Naive thymus-derived CD8-positive, alpha-beta T cell (primary cell): ENCODE measurements at regions not wholly inside any gene's neighbourhood (a gene's known extent, or its start where the extent isn't known, plus 50 kb on each side); places are given as distances from the start of the nearest gene placed in this dataset.
"Not testable (repeated sequence)": the region's sequence is repeated elsewhere in the genome, so short reads cannot be mapped to it uniquely, and the experiment has no call there.

ENCODE experiments used
- ATAC-seq, 2 donors: fragments of 150-1000 bp; cut with Tn5 transposase in 1 of 2; sonication (Bioruptor Pico), chemical (Tn5 transposase) in 1 of 2; 1 replicate in 1 of 2; 2 replicates in 1 of 2; pipeline ENCODE4 v1.10.0; 2021; ENCODE audit warnings: mild to moderate bottlenecking in 2 of 2, moderate library complexity in 2 of 2
- POLR2A ChIA-PET: fragments of 350-600 bp; sonication (Branson Sonifier 250); formaldehyde crosslinking; loops from one replicate; lab custom pipeline; 2021; ENCODE audit warnings: antibody characterized with exemption; lab: Charles Lee
- DNase-seq, 10 donors: peaks; one replicate each; pipeline versions ENCODE4 v3.0.0 to v3.0.0-alpha.2; 2020 to 2022
- H3K27ac Mint-ChIP-seq, 10 donors: one replicate each; pipeline ENCODE4 v1.8.0; 2020 to 2022; ENCODE audit warnings: mild to moderate bottlenecking in 10 of 10, mixed read lengths in 10 of 10, moderate library complexity in 4 of 10, inconsistent platforms in 1 of 10
- H3K27me3 Mint-ChIP-seq, 5 donors: one replicate each; pipeline ENCODE4 v1.8.0; 2021 to 2022; ENCODE audit warnings: mixed read lengths in 5 of 5
- H3K36me3 Mint-ChIP-seq, 3 donors: one replicate each; pipeline ENCODE4 v1.8.0; 2020 to 2022; ENCODE audit warnings: mixed read lengths in 3 of 3, mild to moderate bottlenecking in 2 of 3, inconsistent platforms in 1 of 3
- H3K4me1 Mint-ChIP-seq, 4 donors: one replicate each; pipeline ENCODE4 v1.8.0; 2021 to 2022; ENCODE audit warnings: mixed read lengths in 4 of 4
- H3K4me3 Mint-ChIP-seq, 10 donors: one replicate each; pipeline ENCODE4 v1.8.0; 2020 to 2022; ENCODE audit warnings: mild to moderate bottlenecking in 10 of 10, mixed read lengths in 10 of 10, moderate library complexity in 6 of 10, inconsistent platforms in 1 of 10
- H3K9me3 Mint-ChIP-seq, 9 donors: one replicate each; pipeline ENCODE4 v1.8.0; 2020 to 2022; ENCODE audit warnings: mixed read lengths in 9 of 9, mild to moderate bottlenecking in 3 of 9, inconsistent platforms in 1 of 9, moderate library complexity in 1 of 9

DNA sequence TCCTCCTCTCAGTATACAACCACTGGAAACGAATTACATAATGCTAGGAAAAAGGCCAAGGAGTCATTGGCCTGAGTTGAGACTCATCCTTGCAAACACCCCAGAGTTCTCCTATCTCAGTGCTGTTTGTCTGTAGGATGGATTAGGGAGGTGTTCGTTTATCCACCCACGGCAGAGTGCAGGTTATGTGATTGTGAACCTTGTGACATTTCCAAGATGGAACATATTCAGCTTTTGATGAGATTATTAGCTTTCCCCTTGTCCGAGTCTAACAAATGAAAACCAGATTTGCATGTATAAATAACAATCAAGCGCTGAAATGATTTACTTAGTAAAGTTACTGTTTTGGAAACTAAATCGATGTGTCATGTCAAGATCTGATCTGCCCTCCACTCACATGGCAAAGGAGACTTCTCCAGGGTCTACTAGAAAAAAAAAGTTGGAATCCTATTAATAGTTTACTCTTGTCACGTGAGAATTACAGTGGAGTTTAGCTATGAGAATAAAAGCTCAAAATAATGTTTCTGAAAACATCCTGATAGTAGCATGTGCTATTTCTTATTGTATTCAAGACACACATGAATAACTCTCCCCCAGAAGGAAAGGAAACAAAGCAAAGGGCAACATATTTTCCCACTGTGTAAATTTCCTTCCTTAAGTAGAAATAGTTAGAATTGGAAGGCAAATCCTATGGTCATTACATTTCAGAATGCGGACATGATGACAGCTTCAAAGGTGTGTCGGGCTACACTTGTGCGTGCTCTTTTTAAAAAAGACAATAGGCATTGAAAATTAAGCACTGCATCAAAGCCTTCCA, 600.4 kb downstream of the EBF1 start:
- no peaks in the 10 kb centered on the region for H3K27me3 Mint-ChIP-seq
- no peaks in the 10 kb centered on the region for H3K4me1 Mint-ChIP-seq
- H3K36me3 Mint-ChIP-seq, result no peaks in the 10 kb centered on the region
- ATAC-seq (no peak), DNase-seq (no peak)
- H3K27ac Mint-ChIP-seq, result no peak overlapping the region
- no peak overlapping the region for H3K4me3 Mint-ChIP-seq
- POLR2A ChIA-PET, result no interaction called here
- peaks cover 0 to 4% (median 0%) of the 10 kb centered on the region in 9 donors for H3K9me3 Mint-ChIP-seq

DNA sequence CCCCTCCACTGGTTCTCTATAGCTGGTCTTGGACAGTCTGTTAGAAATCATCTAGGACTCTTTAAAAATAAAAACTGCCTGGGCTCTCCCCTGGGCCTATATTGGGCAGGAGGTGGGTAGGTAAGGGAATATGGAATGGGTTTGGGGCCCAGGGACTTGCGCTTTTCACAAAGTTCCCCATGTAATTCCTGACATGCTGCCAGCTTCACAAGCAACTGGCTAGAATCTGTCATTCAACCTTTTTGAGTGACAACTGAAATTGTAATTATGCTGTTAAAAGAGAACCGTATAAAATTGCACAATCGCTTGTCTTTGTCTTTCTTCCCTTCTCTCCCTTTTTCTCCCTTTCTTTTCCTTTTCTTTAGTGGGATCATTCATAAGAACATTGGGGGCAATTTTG, 603.1 kb downstream of the EBF1 start:
- Mint-ChIP-seq H3K27ac (no peak overlapping the region), H3K9me3 (no peaks in the 10 kb centered on the region), H3K4me1 (no peaks in the 10 kb centered on the region), H3K4me3 (no peak overlapping the region), H3K36me3 (no peaks in the 10 kb centered on the region), H3K27me3 (no peaks in the 10 kb centered on the region)
- POLR2A ChIA-PET, result no interaction called here
- no peak for ATAC-seq
- no peak for DNase-seq

DNA sequence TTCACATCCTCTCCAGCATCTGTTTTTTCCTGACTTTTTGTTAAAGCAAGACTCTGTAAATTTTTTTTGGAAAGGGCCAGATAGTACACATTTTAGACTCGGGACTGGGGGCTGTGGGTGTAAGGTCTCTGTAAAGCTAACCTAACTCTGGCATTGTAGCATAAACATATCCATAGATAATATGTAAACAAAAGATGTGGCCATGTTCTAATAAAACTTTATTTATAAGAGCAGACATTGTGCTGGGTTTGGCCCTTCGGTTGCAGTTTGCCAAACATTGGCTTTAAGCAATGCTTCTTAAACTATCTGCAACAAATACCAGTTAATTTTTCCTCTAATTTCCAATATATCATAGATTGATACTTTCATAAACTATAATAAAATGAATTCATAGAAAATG, 605.2 kb downstream of the EBF1 start:
- H3K27me3 Mint-ChIP-seq, result no peaks in the 10 kb centered on the region
- H3K9me3 Mint-ChIP-seq, result no peaks in the 10 kb centered on the region
- no peak overlapping the region for H3K4me3 Mint-ChIP-seq
- H3K4me1 Mint-ChIP-seq, result no peaks in the 10 kb centered on the region
- ATAC-seq (no peak), DNase-seq (no peak)
- no peak overlapping the region for H3K27ac Mint-ChIP-seq
- H3K36me3 Mint-ChIP-seq, result no peaks in the 10 kb centered on the region
- POLR2A ChIA-PET, result no interaction called here

DNA sequence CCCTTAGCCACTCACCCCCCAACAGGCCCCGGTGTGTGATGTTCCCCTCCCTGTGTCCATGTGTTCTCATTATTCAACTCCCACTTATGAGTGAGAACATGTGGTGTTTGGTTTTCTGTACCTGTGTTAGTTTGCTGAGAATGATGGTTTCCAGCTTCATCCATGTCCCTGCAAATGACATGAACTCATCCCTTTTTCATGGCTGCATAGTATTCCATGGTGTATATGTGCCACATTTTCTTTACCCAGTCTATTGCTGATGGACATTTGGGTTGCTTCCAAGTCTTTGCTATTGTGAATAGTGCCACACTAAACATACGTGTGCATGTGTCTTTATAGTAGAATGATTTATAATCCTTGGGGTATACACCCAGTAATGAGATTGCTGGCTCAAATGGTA, 605.7 kb downstream of the EBF1 start:
- H3K4me1 Mint-ChIP-seq, H3K27me3 Mint-ChIP-seq, H3K4me3 Mint-ChIP-seq, H3K36me3 Mint-ChIP-seq, ATAC-seq, H3K27ac Mint-ChIP-seq, H3K9me3 Mint-ChIP-seq, DNase-seq, POLR2A ChIA-PET: not testable (repeated sequence)

DNA sequence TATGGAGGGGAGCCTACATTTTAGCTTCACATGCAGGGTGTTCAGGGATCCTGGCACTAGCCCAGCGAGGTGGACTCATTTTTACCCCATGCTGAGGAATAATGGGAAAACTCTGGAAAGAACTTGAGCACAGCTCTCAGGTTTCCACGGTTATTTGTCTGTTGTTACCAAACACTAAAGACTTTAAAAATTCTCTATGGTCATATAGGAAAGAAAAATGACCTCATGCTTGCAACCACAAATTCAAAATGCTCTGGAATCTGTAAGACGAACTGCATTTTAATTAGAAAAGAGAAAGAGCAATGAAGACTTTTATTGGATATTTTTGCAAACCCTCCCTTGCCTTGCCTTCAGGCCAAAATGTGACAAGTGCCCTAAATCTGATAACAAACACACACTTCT, 606.9 kb downstream of the EBF1 start:
- DNase-seq, result no peak
- H3K4me1 Mint-ChIP-seq, result no peaks in the 10 kb centered on the region
- no peak for ATAC-seq
- H3K36me3 Mint-ChIP-seq, result no peaks in the 10 kb centered on the region
- H3K27me3 Mint-ChIP-seq, result no peaks in the 10 kb centered on the region
- H3K4me3 Mint-ChIP-seq, result no peak overlapping the region
- no peaks in the 10 kb centered on the region for H3K9me3 Mint-ChIP-seq
- H3K27ac Mint-ChIP-seq, result no peak overlapping the region
- POLR2A ChIA-PET, result no interaction called here

DNA sequence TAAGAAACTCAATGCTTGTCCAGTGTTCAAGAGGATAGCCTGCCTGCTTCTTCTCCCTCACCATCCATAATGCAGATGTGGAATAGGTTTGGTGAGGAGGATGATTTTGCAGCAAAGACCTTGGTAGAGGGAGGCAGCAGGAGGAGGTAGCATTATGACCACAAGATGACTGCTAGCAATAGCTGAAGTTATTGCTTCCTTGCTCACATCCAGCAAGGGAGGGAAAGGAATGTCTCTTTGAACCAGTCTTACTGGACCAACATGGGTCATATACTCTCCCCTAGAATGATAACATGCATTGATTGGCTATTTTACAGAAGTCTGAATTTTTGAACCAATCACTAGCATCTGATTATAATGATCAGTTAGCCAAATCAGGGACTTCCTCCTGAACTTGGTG, 607.6 kb downstream of the EBF1 start:
- Mint-ChIP-seq H3K9me3 (no peaks in the 10 kb centered on the region), H3K4me3 (no peak overlapping the region), H3K4me1 (no peaks in the 10 kb centered on the region), H3K27ac (no peak overlapping the region), H3K27me3 (no peaks in the 10 kb centered on the region), H3K36me3 (peaks cover 0 to 1% (median 0%) of the 10 kb centered on the region in 3 donors)
- POLR2A ChIA-PET, result no interaction called here
- no peak for ATAC-seq
- DNase-seq, result no peak

DNA sequence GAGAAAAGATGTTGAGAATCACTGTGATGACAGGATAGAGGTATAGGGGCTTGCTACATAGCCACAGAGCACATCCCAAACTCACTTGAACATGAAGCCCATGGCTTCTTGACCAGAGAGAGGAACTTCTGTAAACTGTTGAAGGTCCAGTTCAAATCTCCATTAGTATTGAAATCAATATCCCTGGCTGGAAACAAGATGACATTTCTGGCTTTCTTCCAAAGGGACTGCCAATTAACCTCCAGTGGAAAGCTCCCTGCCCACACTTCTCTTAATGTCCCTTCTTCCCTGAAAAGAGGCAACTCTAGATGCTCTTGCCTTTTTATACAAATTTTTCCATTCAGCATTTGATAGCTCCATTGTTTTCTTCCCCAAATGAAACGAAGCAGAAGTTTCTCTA, 612.1 kb downstream of the EBF1 start:
- no peaks in the 10 kb centered on the region for H3K27me3 Mint-ChIP-seq
- no peak overlapping the region for H3K4me3 Mint-ChIP-seq
- no peaks in the 10 kb centered on the region for H3K9me3 Mint-ChIP-seq
- peaks cover 0 to 1% (median 0%) of the 10 kb centered on the region in 3 donors for H3K36me3 Mint-ChIP-seq
- DNase-seq, result no peak
- H3K4me1 Mint-ChIP-seq, result peaks cover 0 to 6% (median under 1%) of the 10 kb centered on the region in 4 donors
- POLR2A ChIA-PET, result no interaction called here
- H3K27ac Mint-ChIP-seq, result no peak overlapping the region
- ATAC-seq, result no peak

DNA sequence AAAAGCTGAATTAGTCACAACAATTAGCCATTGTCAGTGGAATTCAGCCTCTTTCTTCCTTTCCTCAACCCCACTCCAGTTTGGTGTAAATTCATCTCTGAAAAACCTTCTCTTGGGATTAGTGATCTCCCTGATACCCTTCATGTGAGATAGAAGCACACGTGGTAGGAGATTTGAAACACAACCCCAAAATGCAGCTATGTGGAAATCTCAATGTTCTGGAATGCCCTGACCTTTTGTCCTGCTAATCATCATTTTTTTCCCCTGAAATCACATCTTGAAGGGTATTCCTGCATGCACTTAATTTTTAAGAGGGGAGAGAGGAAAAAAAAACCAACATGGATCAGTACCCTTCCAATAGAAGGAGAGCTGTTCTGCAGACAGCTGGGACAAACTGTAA, 612.6 kb downstream of the EBF1 start:
- peaks cover 0 to 6% (median under 1%) of the 10 kb centered on the region in 4 donors for H3K4me1 Mint-ChIP-seq
- H3K27ac Mint-ChIP-seq, result no peak overlapping the region
- H3K36me3 Mint-ChIP-seq, result peaks cover 0 to 1% (median 0%) of the 10 kb centered on the region in 3 donors
- ATAC-seq (no peak), DNase-seq (no peak)
- H3K9me3 Mint-ChIP-seq, result no peaks in the 10 kb centered on the region
- H3K4me3 Mint-ChIP-seq, result no peak overlapping the region
- POLR2A ChIA-PET, result no interaction called here
- H3K27me3 Mint-ChIP-seq, result no peaks in the 10 kb centered on the region

DNA sequence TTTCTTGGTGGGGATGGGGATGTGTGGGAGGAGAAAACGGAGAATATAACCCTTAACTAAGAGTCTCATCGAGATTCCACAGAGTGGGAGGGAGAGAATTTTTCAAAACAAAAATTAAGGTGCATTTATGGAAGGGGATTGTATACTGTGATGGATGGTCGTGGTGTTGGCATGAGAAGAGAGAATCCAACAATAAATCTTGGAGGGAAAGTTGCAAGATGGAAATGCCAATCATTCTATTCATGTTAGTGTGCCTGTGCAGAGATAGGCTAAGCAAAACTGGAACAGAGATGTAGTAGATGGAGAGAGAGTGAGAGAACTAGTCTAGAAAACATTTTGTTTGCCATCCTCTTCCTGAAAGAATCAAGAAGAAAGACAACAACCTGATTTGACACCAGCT, 613.1 kb downstream of the EBF1 start:
- no peak for DNase-seq
- no peaks in the 10 kb centered on the region for H3K9me3 Mint-ChIP-seq
- no peak overlapping the region for H3K4me3 Mint-ChIP-seq
- no peak overlapping the region for H3K27ac Mint-ChIP-seq
- peaks cover 0 to 1% (median 0%) of the 10 kb centered on the region in 3 donors for H3K36me3 Mint-ChIP-seq
- ATAC-seq, result no peak
- peaks cover 0 to under 1% (median 0%) of the 10 kb centered on the region in 5 donors for H3K27me3 Mint-ChIP-seq
- POLR2A ChIA-PET, result no interaction called here
- peaks cover 0 to 6% (median under 1%) of the 10 kb centered on the region in 4 donors for H3K4me1 Mint-ChIP-seq

DNA sequence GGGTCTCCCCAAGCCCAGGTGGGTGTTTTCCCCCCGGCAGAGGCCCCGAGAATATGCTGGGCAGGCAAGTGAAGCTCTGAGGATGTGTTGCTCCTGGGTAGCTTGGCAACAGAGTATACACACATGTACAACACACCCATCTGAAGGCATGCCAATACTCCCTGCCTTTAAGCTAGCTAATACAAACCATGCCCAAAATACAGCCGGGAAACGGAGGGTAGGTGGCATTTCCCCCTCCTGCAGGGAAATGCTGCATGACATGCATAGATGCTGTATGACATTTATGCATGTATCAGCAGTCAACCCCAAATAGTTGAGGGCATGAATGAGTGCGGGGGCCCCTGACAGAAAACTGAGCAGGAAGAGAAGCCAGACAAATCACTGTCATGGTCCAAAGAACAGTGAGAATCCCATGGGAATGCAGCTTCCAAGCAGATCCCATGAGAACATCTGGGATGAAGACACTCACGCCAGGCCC, 614.1 kb downstream of the EBF1 start:
- Mint-ChIP-seq H3K27ac (no peak overlapping the region), H3K4me1 (peaks cover 0 to 6% (median under 1%) of the 10 kb centered on the region in 4 donors), H3K27me3 (peaks cover 0 to 2% (median 0%) of the 10 kb centered on the region in 5 donors), H3K9me3 (no peaks in the 10 kb centered on the region), H3K36me3 (peaks cover 0 to 1% (median 0%) of the 10 kb centered on the region in 3 donors), H3K4me3 (no peak overlapping the region)
- POLR2A ChIA-PET, result no interaction called here
- ATAC-seq (no peak), DNase-seq (no peak)

DNA sequence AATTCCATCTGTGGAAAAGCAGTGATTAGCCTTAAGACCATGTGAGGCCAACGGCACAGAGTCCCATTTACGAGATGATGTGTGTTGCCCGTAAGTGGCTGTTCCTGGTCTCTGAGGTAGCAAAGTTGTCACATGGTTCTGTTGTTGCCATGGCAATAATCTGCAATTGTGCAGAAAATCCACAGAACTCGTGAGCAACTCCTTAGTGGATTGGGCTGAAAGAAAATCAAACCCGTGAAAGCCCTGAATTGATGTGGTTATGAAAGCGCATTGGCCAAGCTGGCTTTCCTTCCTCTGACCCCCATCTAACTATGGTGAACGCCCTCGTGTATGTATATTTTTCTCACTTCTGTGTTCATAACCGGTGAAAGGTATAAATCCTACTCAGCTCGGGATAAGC, 614.7 kb downstream of the EBF1 start:
- no peaks in the 10 kb centered on the region for H3K9me3 Mint-ChIP-seq
- ATAC-seq (no peak), DNase-seq (no peak)
- H3K36me3 Mint-ChIP-seq, result peaks cover 0 to 1% (median 0%) of the 10 kb centered on the region in 3 donors
- peaks cover 0 to 2% (median 0%) of the 10 kb centered on the region in 5 donors for H3K27me3 Mint-ChIP-seq
- peaks cover 0 to 6% (median under 1%) of the 10 kb centered on the region in 4 donors for H3K4me1 Mint-ChIP-seq
- H3K4me3 Mint-ChIP-seq, result no peak overlapping the region
- POLR2A ChIA-PET, result no interaction called here
- H3K27ac Mint-ChIP-seq, result no peak overlapping the region

DNA sequence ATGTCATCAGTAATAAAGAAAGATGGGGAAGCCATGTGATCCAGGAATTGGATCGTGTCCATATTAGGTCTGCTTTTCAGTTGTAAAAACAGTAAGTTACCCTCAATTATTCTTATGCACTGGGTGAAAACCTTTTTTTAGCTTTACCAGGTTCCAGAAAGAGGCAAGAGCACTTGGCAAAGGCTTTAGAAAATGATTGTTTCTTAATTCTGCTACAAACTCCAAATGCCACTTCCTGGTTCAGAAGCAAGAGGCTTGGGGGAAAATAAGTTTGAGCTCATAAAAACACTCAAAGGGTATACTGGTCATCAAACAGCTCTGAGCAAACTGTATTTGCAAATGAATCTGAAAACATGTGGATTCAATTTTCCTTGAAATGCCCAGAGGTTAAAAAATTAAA, 615.6 kb downstream of the EBF1 start:
- no peaks in the 10 kb centered on the region for H3K9me3 Mint-ChIP-seq
- H3K4me3 Mint-ChIP-seq, result no peak overlapping the region
- DNase-seq (no peak), ATAC-seq (no peak)
- POLR2A ChIA-PET, result no interaction called here
- peaks cover 0 to 6% (median 3%) of the 10 kb centered on the region in 4 donors for H3K4me1 Mint-ChIP-seq
- H3K27me3 Mint-ChIP-seq, result peaks cover 0 to 2% (median 0%) of the 10 kb centered on the region in 5 donors
- no peak overlapping the region for H3K27ac Mint-ChIP-seq
- peaks cover 0 to 1% (median 0%) of the 10 kb centered on the region in 3 donors for H3K36me3 Mint-ChIP-seq

DNA sequence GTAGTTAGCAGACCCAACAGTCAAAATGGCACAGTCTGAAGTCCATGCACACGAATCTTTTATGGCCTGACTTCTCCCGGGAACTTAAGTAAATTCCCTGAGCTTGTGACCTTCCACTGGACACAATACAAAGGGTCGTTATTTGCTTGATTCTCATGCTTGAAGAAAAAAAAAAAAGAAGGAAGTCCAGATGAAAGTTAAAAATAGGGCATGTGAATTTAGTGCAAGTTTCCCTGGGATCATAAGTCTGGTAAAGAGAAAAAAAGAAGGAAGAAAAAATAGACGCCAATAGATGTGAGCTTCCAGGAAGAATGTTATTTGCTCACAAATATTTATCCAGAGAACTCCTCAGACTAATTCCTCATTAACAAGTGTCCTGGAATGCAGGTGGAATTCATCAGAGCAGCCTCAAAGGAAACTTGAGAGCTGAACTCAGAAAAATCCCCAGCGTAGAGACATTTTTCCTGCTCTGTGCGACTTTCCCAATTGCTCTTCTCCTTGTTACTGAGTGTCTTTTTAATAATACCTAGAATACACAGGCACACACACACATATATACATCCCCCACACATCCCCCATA, 616.3 kb downstream of the EBF1 start:
- no peak for ATAC-seq
- no peak for DNase-seq
- H3K9me3 Mint-ChIP-seq, result no peaks in the 10 kb centered on the region
- H3K27ac Mint-ChIP-seq, result no peak overlapping the region
- POLR2A ChIA-PET, result no interaction called here
- H3K36me3 Mint-ChIP-seq, result peaks cover 0 to 1% (median 0%) of the 10 kb centered on the region in 3 donors
- H3K4me3 Mint-ChIP-seq, result no peak overlapping the region
- H3K27me3 Mint-ChIP-seq, result peaks cover 0 to 2% (median 0%) of the 10 kb centered on the region in 5 donors
- peaks cover 2 to 6% (median 4%) of the 10 kb centered on the region in 4 donors for H3K4me1 Mint-ChIP-seq
